ENCODE measurements at regions not wholly inside any gene's neighbourhood (a gene's known extent, or its start where the extent isn't known, plus 50 kb on each side); places are given as distances from the start of the nearest gene placed in this dataset.

DNA sequence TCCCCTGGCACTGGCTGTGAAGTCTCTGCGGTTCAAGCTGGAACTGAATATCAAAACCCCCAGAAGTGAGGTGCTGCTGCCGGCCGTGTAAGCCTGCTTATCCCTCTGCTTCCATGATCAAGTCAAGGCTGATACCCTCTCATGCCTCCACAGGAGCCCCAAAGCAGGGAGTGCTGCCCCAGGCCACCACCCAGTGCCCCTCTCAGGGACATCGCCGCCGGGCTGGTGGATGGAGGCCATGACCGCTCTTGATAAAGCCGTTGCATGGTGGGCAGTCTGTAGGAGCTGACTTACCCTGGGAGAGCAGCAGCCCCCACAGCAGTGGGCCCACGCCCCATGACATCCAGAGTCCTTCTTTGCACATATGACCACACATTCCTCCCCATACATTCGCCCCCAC lies 162.0 kb upstream of the CST7 start:
- no peak for DNase-seq
- H3K27me3 ChIP-seq (ENCODE audit: control insufficient read depth in 2 of 2, insufficient read depth in 2 of 2, low read length in 2 of 2): no peaks in the 10 kb centered on the region
- no peaks in the 10 kb centered on the region for H4K20me1 ChIP-seq (ENCODE audit: insufficient read depth, low read length)
- H3K27ac Mint-ChIP-seq: no peak overlapping the region
- peaks cover 0 to 3% (median 3%) of the 10 kb centered on the region in 3 donors for H3K27me3 Mint-ChIP-seq (ENCODE audit: low read depth in 3 of 3)
- no peak overlapping the region for H3K27ac ChIP-seq (ENCODE audit: low read depth in 1 of 2, low read length in 2 of 2)
- H3K36me3 Mint-ChIP-seq: no peaks in the 10 kb centered on the region
- peaks cover 0 to 2% (median 0%) of the 10 kb centered on the region in 7 donors for H3K9me3 Mint-ChIP-seq
- no peak overlapping the region for H3K4me3 ChIP-seq (replicated peaks in 1 of 3; ENCODE audit: low read depth in 2 of 3, low read length in 3 of 3)
- no peak overlapping the region for H3K4me2 ChIP-seq (replicated peaks; ENCODE audit: extremely low read depth, low read length, poor library complexity, severe bottlenecking)
- no peak overlapping the region for H3K4me3 Mint-ChIP-seq
- H3K9ac ChIP-seq (ENCODE audit: insufficient read depth, low read length, poor library complexity, severe bottlenecking): no peak overlapping the region
- no peaks in the 10 kb centered on the region for H3K9me3 ChIP-seq (replicated peaks in 1 of 2; ENCODE audit: control insufficient read depth in 1 of 2, insufficient read depth in 1 of 2, low read length in 2 of 2)
- H2AFZ ChIP-seq (ENCODE audit: insufficient read depth, low read depth, low read length, poor library complexity, severe bottlenecking): no peak overlapping the region
- peaks cover 0 to 3% of the 10 kb centered on the region in 2 donors for H3K4me1 ChIP-seq (ENCODE audit: control insufficient read depth in 1 of 2, insufficient read depth in 2 of 2, low read length in 2 of 2)
- H3K79me2 ChIP-seq (ENCODE audit: insufficient read depth, low read length): no peaks in the 10 kb centered on the region
- H3K36me3 ChIP-seq (replicated peaks in 1 of 2; ENCODE audit: control insufficient read depth in 1 of 2, insufficient read depth in 2 of 2, low read length in 2 of 2): no peaks in the 10 kb centered on the region
- 91% methylated on average over 8 of the region's 10 CpGs for WGBS (ENCODE audit: insufficient coverage)
- no peak for TF ChIP-seq CTCF (IDR thresholded peaks at IDR 0.05)
- intact Hi-C loops (cut with micrococcal nuclease): no loop called here
- peaks cover 32% of the 10 kb centered on the region for H3K4me1 Mint-ChIP-seq

DNA sequence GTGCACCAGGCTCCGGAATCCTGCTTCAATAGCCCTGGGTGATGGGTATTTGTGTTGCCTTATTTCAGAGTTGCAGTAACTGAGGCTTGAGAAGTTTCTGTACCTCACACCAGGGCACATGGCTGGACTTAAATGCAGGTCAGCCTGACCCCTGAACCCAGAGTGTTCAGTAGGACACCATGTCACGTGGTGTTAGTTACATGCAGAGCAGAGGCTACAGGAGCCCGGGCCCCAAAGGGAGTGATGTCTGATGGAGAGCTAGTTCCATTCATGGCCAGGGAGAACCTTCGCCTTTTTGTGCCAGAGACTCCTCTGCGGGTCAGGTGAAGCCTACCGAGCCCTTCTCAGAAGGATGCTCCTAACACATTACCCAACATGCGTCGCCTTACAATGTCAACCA lies 161.4 kb upstream of the CST7 start:
- TF ChIP-seq CTCF (IDR thresholded peaks at IDR 0.05): no peak
- Mint-ChIP-seq H3K9me3 (peaks cover 0 to 2% (median 0%) of the 10 kb centered on the region in 7 donors), H3K27ac (no peak overlapping the region), H3K36me3 (no peaks in the 10 kb centered on the region), H3K4me1 (peaks cover 34% of the 10 kb centered on the region), H3K27me3 (ENCODE audit: low read depth in 3 of 3) (peaks cover 0 to 3% (median 3%) of the 10 kb centered on the region in 3 donors), H3K4me3 (no peak overlapping the region)
- Histone ChIP-seq H3K4me1 (ENCODE audit: control insufficient read depth in 1 of 2, insufficient read depth in 2 of 2, low read length in 2 of 2) (peaks cover 0 to 3% of the 10 kb centered on the region in 2 donors), H2AFZ (ENCODE audit: insufficient read depth, low read depth, low read length, poor library complexity, severe bottlenecking) (no peak overlapping the region), H3K9me3 (replicated peaks in 1 of 2; ENCODE audit: control insufficient read depth in 1 of 2, insufficient read depth in 1 of 2, low read length in 2 of 2) (no peaks in the 10 kb centered on the region), H3K27ac (ENCODE audit: low read depth in 1 of 2, low read length in 2 of 2) (no peak overlapping the region), H4K20me1 (ENCODE audit: insufficient read depth, low read length) (no peaks in the 10 kb centered on the region), H3K4me3 (replicated peaks in 1 of 3; ENCODE audit: low read depth in 2 of 3, low read length in 3 of 3) (no peak overlapping the region), H3K79me2 (ENCODE audit: insufficient read depth, low read length) (no peaks in the 10 kb centered on the region), H3K27me3 (ENCODE audit: control insufficient read depth in 2 of 2, insufficient read depth in 2 of 2, low read length in 2 of 2) (no peaks in the 10 kb centered on the region), H3K36me3 (replicated peaks in 1 of 2; ENCODE audit: control insufficient read depth in 1 of 2, insufficient read depth in 2 of 2, low read length in 2 of 2) (no peaks in the 10 kb centered on the region), H3K4me2 (replicated peaks; ENCODE audit: extremely low read depth, low read length, poor library complexity, severe bottlenecking) (no peak overlapping the region), H3K9ac (ENCODE audit: insufficient read depth, low read length, poor library complexity, severe bottlenecking) (no peak overlapping the region)
- DNase-seq: no peak
- WGBS (ENCODE audit: insufficient coverage): 97% methylated on average over 3 of the region's 8 CpGs
- intact Hi-C loops (cut with micrococcal nuclease): no loop called here

All from CD14-positive monocyte (primary cell).